ENCODE measurements at regions not wholly inside any gene's neighbourhood (a gene's known extent, or its start where the extent isn't known, plus 50 kb on each side); places are given as distances from the start of the nearest gene placed in this dataset.

GRCh38 chr5:23274171-23274570, 233.2 kb upstream of the PRDM9 start:
- TF ChIP-seq, protein P1, sequence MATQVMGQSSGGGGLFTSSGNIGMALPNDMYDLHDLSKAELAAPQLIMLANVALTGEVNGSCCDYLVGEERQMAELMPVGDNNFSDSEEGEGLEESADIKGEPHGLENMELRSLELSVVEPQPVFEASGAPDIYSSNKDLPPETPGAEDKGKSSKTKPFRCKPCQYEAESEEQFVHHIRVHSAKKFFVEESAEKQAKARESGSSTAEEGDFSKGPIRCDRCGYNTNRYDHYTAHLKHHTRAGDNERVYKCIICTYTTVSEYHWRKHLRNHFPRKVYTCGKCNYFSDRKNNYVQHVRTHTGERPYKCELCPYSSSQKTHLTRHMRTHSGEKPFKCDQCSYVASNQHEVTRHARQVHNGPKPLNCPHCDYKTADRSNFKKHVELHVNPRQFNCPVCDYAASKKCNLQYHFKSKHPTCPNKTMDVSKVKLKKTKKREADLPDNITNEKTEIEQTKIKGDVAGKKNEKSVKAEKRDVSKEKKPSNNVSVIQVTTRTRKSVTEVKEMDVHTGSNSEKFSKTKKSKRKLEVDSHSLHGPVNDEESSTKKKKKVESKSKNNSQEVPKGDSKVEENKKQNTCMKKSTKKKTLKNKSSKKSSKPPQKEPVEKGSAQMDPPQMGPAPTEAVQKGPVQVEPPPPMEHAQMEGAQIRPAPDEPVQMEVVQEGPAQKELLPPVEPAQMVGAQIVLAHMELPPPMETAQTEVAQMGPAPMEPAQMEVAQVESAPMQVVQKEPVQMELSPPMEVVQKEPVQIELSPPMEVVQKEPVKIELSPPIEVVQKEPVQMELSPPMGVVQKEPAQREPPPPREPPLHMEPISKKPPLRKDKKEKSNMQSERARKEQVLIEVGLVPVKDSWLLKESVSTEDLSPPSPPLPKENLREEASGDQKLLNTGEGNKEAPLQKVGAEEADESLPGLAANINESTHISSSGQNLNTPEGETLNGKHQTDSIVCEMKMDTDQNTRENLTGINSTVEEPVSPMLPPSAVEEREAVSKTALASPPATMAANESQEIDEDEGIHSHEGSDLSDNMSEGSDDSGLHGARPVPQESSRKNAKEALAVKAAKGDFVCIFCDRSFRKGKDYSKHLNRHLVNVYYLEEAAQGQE (IDR thresholded peaks at IDR 0.05; ENCODE audit: insufficient read depth in 1 of 2, low read depth in 2 of 2, low read length in 2 of 2) = no peak
- TF ChIP-seq SIN3A (IDR thresholded peaks at IDR 0.05; ENCODE audit: borderline replicate concordance, insufficient read depth, low read length) (no peak), POLR2AphosphoS5 (IDR thresholded peaks at IDR 0.05; ENCODE audit: low read depth, low read length) (no peak), FOXP2 (optimal IDR thresholded peaks at IDR 0.05; ENCODE audit: borderline replicate concordance, extremely low read depth, extremely low read length, insufficient read depth) (no peak), TAF1 (IDR thresholded peaks at IDR 0.05; ENCODE audit: borderline replicate concordance, insufficient read depth, low read length) (no peak)

GRCh38 chr5:23269981-23270380, 237.4 kb upstream of the PRDM9 start:
- TF ChIP-seq, protein P1 (IDR thresholded peaks at IDR 0.05; ENCODE audit: insufficient read depth in 1 of 2, low read depth in 2 of 2, low read length in 2 of 2) = no peak
- TF ChIP-seq FOXP2 (optimal IDR thresholded peaks at IDR 0.05; ENCODE audit: borderline replicate concordance, extremely low read depth, extremely low read length, insufficient read depth) (no peak), SIN3A (IDR thresholded peaks at IDR 0.05; ENCODE audit: borderline replicate concordance, insufficient read depth, low read length) (no peak), POLR2AphosphoS5 (IDR thresholded peaks at IDR 0.05; ENCODE audit: low read depth, low read length) (no peak), TAF1 (IDR thresholded peaks at IDR 0.05; ENCODE audit: borderline replicate concordance, insufficient read depth, low read length) (no peak)

GRCh38 chr5:23268136-23268535, 239.3 kb upstream of the PRDM9 start:
- TF ChIP-seq FOXP2 (optimal IDR thresholded peaks at IDR 0.05; ENCODE audit: borderline replicate concordance, extremely low read depth, extremely low read length, insufficient read depth) = no peak
- no peak for TF ChIP-seq POLR2AphosphoS5 (IDR thresholded peaks at IDR 0.05; ENCODE audit: low read depth, low read length)
- no peak for TF ChIP-seq TAF1 (IDR thresholded peaks at IDR 0.05; ENCODE audit: borderline replicate concordance, insufficient read depth, low read length)
- TF ChIP-seq, protein P1 (IDR thresholded peaks at IDR 0.05; ENCODE audit: insufficient read depth in 1 of 2, low read depth in 2 of 2, low read length in 2 of 2) = no peak
- TF ChIP-seq SIN3A (IDR thresholded peaks at IDR 0.05; ENCODE audit: borderline replicate concordance, insufficient read depth, low read length) = no peak

DNA sequence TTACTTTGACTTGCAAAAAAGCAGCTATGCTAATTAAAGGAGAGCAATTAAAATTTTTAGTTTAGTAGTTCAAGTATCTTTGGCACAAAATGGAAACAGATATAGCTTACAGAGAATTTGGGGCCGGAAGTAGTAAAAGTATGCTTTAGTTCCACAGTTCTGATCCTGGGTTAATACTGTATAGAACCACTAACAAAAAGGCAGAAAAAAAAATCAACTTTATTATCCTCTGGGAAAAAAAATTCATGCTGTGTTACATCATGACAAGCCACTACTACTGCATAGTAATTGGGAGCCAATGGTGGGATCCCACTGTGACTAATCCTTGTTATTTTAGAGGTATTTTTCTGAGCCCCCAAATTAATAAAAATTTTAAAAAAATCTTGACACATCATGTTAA, 246.8 kb upstream of the PRDM9 start:
- TF ChIP-seq, protein P1 (IDR thresholded peaks at IDR 0.05; ENCODE audit: insufficient read depth in 1 of 2, low read depth in 2 of 2, low read length in 2 of 2) = no peak
- TF ChIP-seq POLR2AphosphoS5 (IDR thresholded peaks at IDR 0.05; ENCODE audit: low read depth, low read length) (no peak), SIN3A (IDR thresholded peaks at IDR 0.05; ENCODE audit: borderline replicate concordance, insufficient read depth, low read length) (no peak), TAF1 (IDR thresholded peaks at IDR 0.05; ENCODE audit: borderline replicate concordance, insufficient read depth, low read length) (no peak), FOXP2 (optimal IDR thresholded peaks at IDR 0.05; ENCODE audit: borderline replicate concordance, extremely low read depth, extremely low read length, insufficient read depth) (no peak)

DNA sequence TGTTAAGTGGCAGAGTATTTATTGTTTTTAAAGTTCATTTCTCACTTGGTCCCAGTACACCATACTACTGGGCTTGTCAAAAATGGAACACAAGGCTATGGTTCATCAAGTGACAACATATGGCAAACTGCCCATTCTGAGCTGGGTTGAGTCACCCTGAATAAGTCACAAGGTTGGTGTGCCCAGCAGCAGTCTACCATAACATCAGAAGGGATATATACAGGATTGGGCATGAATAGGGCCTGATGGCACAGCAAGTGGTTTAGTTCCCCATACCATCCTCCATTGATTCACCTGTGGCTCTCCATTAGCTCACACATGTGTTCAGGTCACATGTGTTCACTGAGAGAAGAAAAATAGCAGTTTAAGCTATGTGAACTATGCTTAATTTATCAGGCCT, 249.8 kb upstream of the PRDM9 start:
- no peak for TF ChIP-seq SIN3A (IDR thresholded peaks at IDR 0.05; ENCODE audit: borderline replicate concordance, insufficient read depth, low read length)
- TF ChIP-seq TAF1 (IDR thresholded peaks at IDR 0.05; ENCODE audit: borderline replicate concordance, insufficient read depth, low read length) = no peak
- TF ChIP-seq, protein P1 (IDR thresholded peaks at IDR 0.05; ENCODE audit: insufficient read depth in 1 of 2, low read depth in 2 of 2, low read length in 2 of 2) = no peak
- TF ChIP-seq POLR2AphosphoS5 (IDR thresholded peaks at IDR 0.05; ENCODE audit: low read depth, low read length) = no peak
- TF ChIP-seq FOXP2 (optimal IDR thresholded peaks at IDR 0.05; ENCODE audit: borderline replicate concordance, extremely low read depth, extremely low read length, insufficient read depth) = no peak

Data from PFSK-1 (cell line).